ENCODE measurements at regions not wholly inside any gene's neighbourhood (a gene's known extent, or its start where the extent isn't known, plus 50 kb on each side); places are given as distances from the start of the nearest gene placed in this dataset.

- no peaks in the 10 kb centered on the region for H3K36me3 ChIP-seq (replicated peaks; ENCODE audit: insufficient read depth, low read depth)
- H3K27me3 ChIP-seq: peaks cover 7% of the 10 kb centered on the region
- no peaks in the 10 kb centered on the region for H3K79me2 ChIP-seq
- no peak for DNase-seq (ENCODE audit: low spot score)
- H3K4me2 ChIP-seq: no peak overlapping the region
- no peak overlapping the region for H2AFZ ChIP-seq
- no peak overlapping the region for H3K27ac ChIP-seq
- H3K4me1 ChIP-seq (ENCODE audit: insufficient read depth): peaks cover 9% of the 10 kb centered on the region
- H4K20me1 ChIP-seq (ENCODE audit: insufficient read depth, poor library complexity, severe bottlenecking): no peaks in the 10 kb centered on the region
- WGBS (ENCODE audit: low lambda C conversion rate, missing lambda C conversion rate): 97% methylated on average over 1 of the region's 1 CpG
- no peaks in the 10 kb centered on the region for H3K9me3 ChIP-seq (ENCODE audit: low read depth)
- H3K9me2 ChIP-seq (replicated peaks; ENCODE audit: insufficient read depth): no peaks in the 10 kb centered on the region
- no peak overlapping the region for H3K4me3 ChIP-seq
- TF ChIP-seq CTCF (IDR thresholded peaks at IDR 0.05; ENCODE audit: poor library complexity): no peak
- TF ChIP-seq EZH2 (IDR thresholded peaks at IDR 0.05; ENCODE audit: borderline replicate concordance): no peak
- TF ChIP-seq EZH2phosphoT487 (IDR thresholded peaks at IDR 0.05; ENCODE audit: low read depth, severe bottlenecking, unreplicated experiment): no peak
Measured at GRCh38 chr2:71800851-71801250, 346.8 kb downstream of the CYP26B1 start.

GRCh38 chr2:71800106-71800809 is 346.9 kb downstream of the DYSF start:
- peaks cover 7% of the 10 kb centered on the region for H3K27me3 ChIP-seq
- H3K4me2 ChIP-seq: no peak overlapping the region
- no peaks in the 10 kb centered on the region for H3K36me3 ChIP-seq (replicated peaks; ENCODE audit: insufficient read depth, low read depth)
- no peak for DNase-seq (ENCODE audit: low spot score)
- no peak overlapping the region for H2AFZ ChIP-seq
- peaks cover 11% of the 10 kb centered on the region for H3K4me1 ChIP-seq (ENCODE audit: insufficient read depth)
- H4K20me1 ChIP-seq (ENCODE audit: insufficient read depth, poor library complexity, severe bottlenecking): no peaks in the 10 kb centered on the region
- H3K79me2 ChIP-seq: no peaks in the 10 kb centered on the region
- H3K4me3 ChIP-seq: no peak overlapping the region
- no peaks in the 10 kb centered on the region for H3K9me2 ChIP-seq (replicated peaks; ENCODE audit: insufficient read depth)
- 77% methylated on average over 12 of the region's 13 CpGs for WGBS (ENCODE audit: low lambda C conversion rate, missing lambda C conversion rate)
- no peaks in the 10 kb centered on the region for H3K9me3 ChIP-seq (ENCODE audit: low read depth)
- TF ChIP-seq EZH2 (IDR thresholded peaks at IDR 0.05; ENCODE audit: borderline replicate concordance): no peak
- TF ChIP-seq CTCF (IDR thresholded peaks at IDR 0.05; ENCODE audit: poor library complexity): no peak
- no peak for TF ChIP-seq EZH2phosphoT487 (IDR thresholded peaks at IDR 0.05; ENCODE audit: low read depth, severe bottlenecking, unreplicated experiment)
- no peak overlapping the region for H3K27ac ChIP-seq

GRCh38 chr2:71799013-71799575 is 345.7 kb downstream of the DYSF start:
- DNase-seq (ENCODE audit: low spot score): no peak
- 94% methylated on average over 3 of the region's 3 CpGs for WGBS (ENCODE audit: low lambda C conversion rate, missing lambda C conversion rate)
- Histone ChIP-seq H3K9me2 (replicated peaks; ENCODE audit: insufficient read depth) (no peaks in the 10 kb centered on the region), H3K4me2 (no peak overlapping the region), H3K4me1 (ENCODE audit: insufficient read depth) (peaks cover 13% of the 10 kb centered on the region), H3K4me3 (no peak overlapping the region), H3K79me2 (no peaks in the 10 kb centered on the region), H3K9me3 (ENCODE audit: low read depth) (no peaks in the 10 kb centered on the region), H3K27ac (no peak overlapping the region), H3K36me3 (replicated peaks; ENCODE audit: insufficient read depth, low read depth) (no peaks in the 10 kb centered on the region), H2AFZ (no peak overlapping the region), H3K27me3 (peaks cover 7% of the 10 kb centered on the region), H4K20me1 (ENCODE audit: insufficient read depth, poor library complexity, severe bottlenecking) (no peaks in the 10 kb centered on the region)
- TF ChIP-seq EZH2phosphoT487 (IDR thresholded peaks at IDR 0.05; ENCODE audit: low read depth, severe bottlenecking, unreplicated experiment): no peak
- no peak for TF ChIP-seq EZH2 (IDR thresholded peaks at IDR 0.05; ENCODE audit: borderline replicate concordance)
- TF ChIP-seq CTCF (IDR thresholded peaks at IDR 0.05; ENCODE audit: poor library complexity): no peak

Data from hepatocyte (in vitro differentiated cells).